Fibroblast of villous mesenchyme (primary cell): ENCODE measurements at regions not wholly inside any gene's neighbourhood (a gene's known extent, or its start where the extent isn't known, plus 50 kb on each side); places are given as distances from the start of the nearest gene placed in this dataset.

Source experiments
- DNase-seq: peaks from one replicate; pipeline ENCODE4 v3.0.0-alpha.2; 2010; ENCODE audit warnings: low read depth
- H3K4me3 ChIP-seq: 2 replicates; pipeline ENCODE4 v1.5.1; 2011; ENCODE audit warnings: low read depth, mild to moderate bottlenecking, low read length
- TF ChIP-seq, protein P1 (sequence below): IDR thresholded peaks from 2 replicates; pipeline ENCODE4 v1.5.1; 2012; ENCODE audit warnings: low read depth, mild to moderate bottlenecking, low read length; ENCODE audit not compliant: insufficient read depth

DNA sequence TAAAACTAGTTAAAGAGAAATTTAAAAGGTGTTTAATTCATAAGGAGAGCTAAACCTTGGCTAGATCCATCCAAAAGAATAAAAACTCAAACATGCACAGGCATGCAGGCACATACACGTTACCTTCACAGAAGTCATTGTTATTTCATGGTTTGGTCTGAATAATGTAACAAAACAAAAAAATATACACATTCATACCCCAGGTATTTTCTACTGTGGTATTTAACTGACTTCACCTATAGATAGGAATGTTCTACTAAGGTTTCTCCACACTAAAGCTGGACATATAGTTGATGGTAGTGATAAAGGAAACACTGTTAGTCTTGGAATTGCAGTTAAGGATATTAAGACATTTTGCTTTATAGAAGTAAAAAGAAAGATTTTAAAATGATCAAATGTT, 283.6 kb upstream of the PCDH10 start:
- TF ChIP-seq, protein P1, sequence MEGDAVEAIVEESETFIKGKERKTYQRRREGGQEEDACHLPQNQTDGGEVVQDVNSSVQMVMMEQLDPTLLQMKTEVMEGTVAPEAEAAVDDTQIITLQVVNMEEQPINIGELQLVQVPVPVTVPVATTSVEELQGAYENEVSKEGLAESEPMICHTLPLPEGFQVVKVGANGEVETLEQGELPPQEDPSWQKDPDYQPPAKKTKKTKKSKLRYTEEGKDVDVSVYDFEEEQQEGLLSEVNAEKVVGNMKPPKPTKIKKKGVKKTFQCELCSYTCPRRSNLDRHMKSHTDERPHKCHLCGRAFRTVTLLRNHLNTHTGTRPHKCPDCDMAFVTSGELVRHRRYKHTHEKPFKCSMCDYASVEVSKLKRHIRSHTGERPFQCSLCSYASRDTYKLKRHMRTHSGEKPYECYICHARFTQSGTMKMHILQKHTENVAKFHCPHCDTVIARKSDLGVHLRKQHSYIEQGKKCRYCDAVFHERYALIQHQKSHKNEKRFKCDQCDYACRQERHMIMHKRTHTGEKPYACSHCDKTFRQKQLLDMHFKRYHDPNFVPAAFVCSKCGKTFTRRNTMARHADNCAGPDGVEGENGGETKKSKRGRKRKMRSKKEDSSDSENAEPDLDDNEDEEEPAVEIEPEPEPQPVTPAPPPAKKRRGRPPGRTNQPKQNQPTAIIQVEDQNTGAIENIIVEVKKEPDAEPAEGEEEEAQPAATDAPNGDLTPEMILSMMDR: no peak
- DNase-seq: no peak
- H3K4me3 ChIP-seq: no peak overlapping the region

- TF ChIP-seq, protein P1: no peak
- DNase-seq: no peak
- no peak overlapping the region for H3K4me3 ChIP-seq
Measured at GRCh38 chr4:132865922-132866321, 283.2 kb upstream of the PCDH10 start.

- no peak for DNase-seq
- TF ChIP-seq, protein P1: no peak
- no peak overlapping the region for H3K4me3 ChIP-seq
Measured at GRCh38 chr4:132866616-132867015, 282.5 kb upstream of the PCDH10 start.

- H3K4me3 ChIP-seq: no peak overlapping the region
- TF ChIP-seq, protein P1: no peak
- DNase-seq: no peak
Measured at GRCh38 chr4:132893787-132894186, 255.3 kb upstream of the PCDH10 start.

GRCh38 chr4:132901224-132901623, 247.9 kb upstream of the PCDH10 start:
- H3K4me3 ChIP-seq: no peak overlapping the region
- TF ChIP-seq, protein P1: no peak
- no peak for DNase-seq

DNA sequence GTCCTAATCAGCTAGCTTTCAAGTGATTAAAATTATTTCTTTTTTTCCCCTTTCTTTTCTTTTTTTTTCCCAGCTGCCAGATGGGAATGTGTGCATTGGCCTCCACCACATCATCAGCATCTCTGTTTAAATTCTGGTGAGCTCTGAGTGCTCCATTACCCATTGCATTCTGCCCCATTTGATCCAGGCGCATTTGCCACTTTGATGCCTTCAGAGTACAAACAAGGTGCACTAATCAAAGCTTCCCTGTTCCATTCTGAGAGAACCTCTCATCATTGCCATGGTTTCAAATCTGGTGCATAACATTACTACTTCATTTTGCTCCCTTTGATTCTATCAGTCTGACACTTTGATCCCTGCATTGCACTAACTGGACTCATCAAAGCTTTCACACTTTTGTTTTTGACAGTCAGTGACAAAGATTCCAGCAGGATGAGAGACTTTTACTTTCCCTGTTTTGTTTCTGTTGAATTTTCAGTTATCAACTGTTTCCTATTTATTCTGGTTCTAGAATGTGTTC, 238.8 kb upstream of the PCDH10 start:
- TF ChIP-seq, protein P1: no peak
- no peak overlapping the region for H3K4me3 ChIP-seq
- no peak for DNase-seq

DNA sequence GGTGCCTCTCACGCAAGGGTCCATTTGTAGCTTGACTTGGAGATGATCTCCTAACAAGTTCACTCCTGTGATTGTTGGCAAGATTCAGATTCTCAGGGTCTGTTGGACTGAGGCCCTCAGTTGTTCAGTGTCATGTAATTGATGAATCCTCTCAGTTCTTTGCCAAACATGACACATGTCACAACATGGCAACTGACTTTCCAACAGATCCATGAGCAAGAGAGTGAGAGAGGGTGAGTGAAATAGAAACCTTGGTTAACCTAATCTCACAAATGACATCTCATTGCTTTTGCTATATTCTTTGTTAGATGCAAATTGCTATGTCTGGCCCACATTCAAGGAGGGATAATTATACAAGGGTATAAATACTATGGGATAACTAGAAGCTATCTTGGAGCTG, 231.0 kb upstream of the PCDH10 start:
- no peak overlapping the region for H3K4me3 ChIP-seq
- DNase-seq: no peak
- TF ChIP-seq, protein P1: no peak
